NCI-H226 (cell line): ENCODE measurements at regions not wholly inside any gene's neighbourhood (a gene's known extent, or its start where the extent isn't known, plus 50 kb on each side); places are given as distances from the start of the nearest gene placed in this dataset.
"Not testable (repeated sequence)": the region's sequence is repeated elsewhere in the genome, so short reads cannot be mapped to it uniquely, and the experiment has no call there.

Experiments
- DNase-seq: peaks from one replicate; pipeline ENCODE4 v3.0.0-alpha.2; 2015

DNA sequence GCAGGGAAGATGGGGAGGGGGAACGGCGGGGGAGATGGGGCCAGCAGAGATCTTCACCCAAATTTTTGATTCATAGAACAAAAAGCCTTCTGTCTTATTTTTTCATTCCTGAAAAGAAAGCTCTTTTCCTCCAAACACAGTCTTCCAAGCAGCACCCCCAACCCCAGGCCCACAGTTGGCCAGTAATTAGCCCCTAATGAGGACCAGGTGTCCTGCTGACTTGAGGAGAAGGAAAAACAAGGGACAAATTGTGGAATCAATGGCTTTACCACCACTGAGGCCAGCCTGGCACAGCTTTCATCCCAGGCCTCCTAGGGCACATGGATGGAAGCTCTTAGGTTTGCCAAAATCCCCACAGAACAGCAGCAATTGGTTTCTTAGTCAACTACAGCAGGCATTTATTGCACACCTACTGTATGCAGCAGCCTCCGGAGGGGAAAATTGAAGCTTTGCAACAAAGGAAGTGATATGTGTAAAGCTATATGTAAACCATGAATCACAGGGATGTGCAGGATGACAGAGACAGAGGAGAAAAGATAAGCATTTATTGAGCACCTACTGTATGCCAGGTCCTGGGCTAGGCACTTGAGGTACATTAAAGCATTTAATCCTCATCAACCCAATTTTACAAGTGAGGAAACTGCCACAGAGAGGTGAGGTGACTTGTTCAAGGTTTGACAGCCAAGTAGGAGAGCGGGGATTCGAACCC, 199.5 kb downstream of the TBC1D2B start:
- no peak for DNase-seq

DNA sequence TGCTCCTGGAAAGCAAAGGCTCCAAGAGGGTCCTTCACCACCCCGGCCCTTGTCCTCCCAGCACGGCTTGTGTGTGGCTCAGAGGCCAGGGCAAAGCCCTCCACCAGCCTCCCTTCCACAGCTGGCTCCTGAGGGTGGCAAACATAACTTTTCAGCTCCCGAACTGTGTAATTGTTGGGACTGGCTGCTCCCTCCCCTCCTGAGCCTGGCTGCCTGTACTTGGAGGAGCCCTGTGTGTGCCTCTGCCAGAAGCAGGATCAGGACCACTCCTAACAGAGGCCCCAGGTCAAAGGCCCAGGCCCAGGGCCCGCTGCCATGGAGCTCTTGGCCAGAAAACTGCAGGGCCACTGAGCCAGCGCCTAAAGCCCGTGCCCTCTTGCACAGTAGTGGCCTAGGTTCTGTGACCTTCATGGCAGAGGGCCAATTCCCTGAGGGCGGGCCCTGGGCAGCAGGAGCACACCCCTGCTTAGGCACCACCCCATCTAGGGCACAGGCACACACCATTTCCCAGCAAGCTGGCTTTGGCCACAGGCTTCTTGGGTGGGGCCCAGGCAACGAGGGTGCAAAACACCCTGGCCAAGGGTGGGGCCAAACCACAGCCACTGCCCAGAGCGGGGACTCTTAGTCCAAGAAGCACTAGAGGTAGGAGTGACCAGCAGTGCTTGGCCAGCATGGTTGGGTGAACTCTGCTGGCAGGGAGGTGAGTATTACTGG, 201.2 kb downstream of the TBC1D2B start:
- DNase-seq, result not testable (repeated sequence)

DNA sequence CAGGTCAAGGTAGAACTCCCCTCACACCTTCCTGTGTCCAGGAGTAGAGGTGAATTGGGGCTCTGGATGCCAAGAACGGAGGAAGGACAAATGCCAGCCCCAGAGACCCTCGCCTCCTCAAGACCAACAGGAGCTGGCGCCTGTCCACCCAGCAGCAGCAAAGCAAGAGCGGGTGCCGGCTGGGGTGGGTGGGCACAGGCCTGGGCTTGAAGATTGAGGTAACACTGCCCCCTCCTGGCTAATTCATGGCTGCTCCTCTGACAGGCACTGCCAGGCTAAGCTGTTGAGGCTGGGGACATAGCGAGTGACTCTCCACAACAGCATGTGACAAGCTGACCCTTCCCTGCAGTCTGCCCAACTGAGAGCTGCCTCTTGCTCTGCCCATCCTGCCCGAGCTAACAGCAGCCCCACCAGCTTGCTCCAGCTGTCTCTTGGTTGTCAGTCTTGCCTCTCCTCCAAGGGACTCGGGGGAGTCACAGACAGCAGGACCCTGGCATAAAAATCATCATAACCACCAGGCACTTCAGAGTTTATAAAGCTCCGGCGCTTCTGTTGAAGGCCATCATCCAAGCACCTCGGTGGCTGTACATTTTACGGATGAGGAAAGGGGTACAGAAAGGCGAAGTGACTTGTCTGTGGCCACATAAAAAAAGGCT, 202.3 kb downstream of the TBC1D2B start:
- DNase-seq, result not testable (repeated sequence)

DNA sequence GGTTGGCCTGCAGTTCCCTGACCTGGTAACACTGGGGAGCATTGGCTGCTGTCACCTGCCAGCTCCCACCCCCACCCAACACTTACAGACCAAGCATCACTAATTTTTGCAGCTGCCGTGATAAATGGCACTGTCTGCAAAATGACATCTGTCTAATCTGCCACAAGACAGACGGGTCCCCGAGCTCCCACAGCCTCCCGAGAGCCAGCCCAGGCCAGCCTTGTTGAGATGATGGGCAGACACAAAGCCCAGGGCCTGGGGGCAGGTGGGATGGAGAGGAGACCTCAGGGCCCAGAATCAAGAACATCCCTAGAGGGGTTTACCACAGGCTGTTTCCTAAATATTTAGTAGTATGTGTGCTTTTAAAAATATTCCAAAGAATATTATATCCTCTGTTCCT, 203.4 kb downstream of the TBC1D2B start:
- DNase-seq, result no peak

DNA sequence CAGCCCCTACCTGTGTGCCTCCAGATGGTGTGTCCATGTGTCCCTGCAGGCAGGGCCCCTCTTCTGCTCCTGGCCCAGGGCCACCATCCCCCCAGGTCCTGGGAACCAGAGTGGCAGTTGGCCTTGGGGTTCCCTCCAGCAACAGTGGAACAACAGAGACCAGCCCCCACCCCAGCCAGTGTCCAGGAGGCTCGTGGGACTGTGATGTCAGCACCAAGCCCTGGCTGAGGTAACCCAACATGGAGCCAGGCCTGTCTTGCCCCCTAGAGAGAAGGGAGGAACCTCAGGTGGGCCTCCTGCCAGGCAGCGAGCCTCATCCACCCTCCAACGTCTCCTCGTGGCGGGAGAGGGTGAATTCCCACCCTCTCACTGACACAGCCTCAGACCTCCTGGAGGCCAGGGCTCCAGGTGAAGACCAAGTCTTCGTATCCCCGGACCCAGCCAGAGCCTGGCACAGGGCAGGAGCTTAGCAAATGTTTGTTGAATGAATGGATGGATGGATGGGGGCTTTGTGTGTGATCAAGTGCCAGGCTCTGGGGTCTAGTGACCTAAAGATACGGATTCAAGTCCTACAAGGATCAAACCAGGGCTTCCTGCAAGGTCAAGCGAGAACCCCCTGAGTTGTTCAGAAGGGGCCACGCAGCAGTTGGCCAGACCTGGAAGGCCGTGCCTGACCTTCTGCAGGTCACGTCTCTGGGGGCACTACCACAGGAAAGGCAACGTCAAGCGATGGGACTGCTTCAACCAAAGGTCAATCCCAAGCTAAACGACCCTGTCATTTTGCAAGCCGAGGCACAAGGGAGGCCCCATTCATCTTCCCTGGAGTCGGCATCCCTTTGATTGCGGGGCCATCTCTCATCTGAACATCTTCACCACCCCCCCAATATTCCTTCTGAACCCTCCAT, 204.7 kb downstream of the TBC1D2B start:
- DNase-seq, result not testable (repeated sequence)

DNA sequence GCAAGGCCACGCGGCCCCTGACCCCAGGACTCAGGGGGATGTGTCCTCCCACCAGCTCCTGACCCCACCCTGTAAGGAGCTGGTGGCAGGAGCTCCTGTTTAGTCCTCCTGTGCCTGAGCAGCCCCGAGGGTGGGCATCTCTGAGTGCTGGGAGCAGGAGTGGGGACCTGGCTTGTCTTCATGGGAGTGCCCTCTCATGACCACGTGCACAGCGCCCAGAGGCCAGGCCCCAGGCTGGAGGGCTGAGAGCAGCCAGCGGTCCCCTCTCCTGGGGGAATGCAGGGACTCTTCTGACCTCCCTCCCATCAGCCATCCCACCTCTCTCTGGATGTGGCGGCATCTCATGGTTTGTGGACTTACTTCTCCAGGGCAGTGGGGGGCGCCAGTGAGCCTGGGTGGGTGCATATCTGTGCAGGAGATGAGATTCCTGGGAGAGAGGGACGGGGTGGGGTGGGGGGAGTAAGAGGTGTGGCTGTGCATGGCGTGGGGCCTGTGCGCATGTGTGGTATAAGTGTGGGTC, 205.6 kb downstream of the TBC1D2B start:
- no peak for DNase-seq

DNA sequence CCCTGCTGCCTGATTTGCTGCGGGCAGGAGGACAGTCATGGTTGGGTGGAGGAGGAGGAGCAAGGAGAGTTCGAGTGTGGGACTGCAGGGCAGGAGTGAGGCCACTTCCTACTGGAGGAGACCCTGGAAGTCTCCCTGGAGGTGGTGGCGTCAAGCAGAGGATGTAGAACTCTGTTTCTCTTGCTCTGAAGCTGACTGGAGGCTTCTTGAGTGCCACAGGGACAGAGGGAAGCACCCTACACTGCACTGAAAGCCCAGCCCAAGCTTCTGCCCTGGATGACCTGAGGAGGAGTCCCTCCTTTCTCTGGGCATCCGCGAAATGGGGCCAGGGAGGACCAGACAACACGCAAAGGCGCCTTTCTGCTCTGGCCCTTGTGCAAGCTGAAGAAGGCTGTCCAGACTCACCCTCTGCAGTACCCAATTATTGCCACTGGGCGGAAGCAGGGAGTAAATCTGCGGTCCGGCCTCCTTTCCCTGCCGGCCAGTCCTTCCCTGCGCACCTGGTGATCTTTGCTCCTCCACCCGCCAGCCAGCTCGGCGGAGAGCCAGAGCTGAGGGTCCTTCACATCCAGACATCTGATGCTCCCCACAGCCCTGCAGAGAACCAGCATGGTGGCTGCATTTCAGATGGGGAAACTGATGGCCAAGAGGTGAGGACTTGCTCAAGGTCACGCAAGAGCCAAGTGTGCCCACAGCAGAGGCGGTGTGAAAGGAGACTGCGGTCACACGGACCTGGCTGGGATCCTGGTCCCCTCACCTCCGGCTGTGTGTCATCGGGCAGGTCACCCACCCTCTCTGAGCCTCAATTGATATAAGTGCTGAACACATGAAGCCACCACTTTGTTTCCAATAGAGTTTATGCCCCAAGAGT, 207.1 kb downstream of the TBC1D2B start:
- peak; percentile 51 for DNase-seq

DNA sequence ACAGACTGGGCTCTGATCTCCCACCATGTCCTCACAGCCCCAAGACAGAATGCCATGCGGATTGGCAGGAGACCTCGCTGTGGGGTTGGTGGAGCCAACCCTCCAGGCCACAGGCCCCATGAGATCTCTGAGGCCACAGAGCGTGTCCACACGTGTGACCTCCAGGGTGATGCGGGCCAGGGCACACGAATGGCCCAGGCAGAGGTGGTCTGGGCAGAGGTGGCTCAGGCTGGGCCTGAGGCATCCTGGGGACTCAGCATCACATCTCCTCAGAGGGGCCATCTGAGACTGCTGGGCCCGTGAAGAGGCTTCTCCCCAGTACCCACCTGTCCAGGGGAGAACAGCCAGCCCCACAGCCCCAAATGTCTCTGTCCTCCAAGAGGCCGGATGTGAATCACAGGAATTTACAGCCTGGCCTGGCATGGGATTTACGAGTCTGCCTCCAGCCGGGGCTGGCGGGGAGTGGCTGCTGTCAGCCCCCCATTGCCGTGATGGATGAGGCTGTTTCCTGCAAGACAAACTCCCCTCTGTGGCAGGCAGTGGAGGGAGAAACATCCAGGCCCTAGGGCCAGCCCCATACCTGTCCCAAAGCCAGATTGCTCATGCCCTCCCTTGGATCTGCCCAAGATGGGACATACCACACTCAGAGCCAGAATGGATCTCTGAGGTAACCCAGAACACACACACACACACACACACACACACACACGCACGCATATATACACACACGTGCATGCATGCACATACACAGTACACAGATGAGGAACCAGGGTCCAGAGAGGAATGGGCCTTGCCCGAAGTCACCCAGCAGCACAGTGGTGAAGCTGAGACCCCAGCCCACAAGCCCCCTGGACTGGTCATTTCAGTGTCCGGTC, 208.3 kb downstream of the TBC1D2B start:
- peak; percentile 96 for DNase-seq

DNA sequence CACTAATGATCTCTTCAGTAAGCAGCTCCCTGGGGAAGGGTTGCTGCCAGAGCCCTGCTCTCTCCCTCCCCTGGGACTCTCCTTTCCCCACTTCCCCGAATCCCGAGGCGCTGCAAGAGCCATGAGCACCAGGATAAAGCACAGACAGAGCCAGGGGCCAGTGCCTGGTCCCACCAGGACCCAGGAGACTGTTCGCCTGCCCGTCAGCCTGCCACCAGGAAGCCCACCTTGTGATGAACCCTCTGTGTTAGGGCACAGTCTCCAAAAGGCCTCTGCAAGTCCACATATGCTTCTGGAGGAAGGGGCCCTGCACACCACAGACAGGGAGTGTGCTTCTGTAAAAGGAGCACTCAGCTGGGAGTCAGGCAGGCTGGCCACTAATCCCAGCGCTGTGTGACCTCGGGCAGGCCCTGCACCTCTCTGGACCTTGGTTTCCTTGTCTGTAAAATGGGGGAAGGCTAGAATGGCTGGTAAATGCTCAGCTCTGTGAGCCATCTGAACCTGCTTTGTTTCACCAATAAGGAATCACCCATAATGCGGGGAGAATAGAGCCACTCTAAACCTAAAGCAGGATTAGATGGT, 209.4 kb downstream of the TBC1D2B start:
- DNase-seq, result not testable (repeated sequence)

DNA sequence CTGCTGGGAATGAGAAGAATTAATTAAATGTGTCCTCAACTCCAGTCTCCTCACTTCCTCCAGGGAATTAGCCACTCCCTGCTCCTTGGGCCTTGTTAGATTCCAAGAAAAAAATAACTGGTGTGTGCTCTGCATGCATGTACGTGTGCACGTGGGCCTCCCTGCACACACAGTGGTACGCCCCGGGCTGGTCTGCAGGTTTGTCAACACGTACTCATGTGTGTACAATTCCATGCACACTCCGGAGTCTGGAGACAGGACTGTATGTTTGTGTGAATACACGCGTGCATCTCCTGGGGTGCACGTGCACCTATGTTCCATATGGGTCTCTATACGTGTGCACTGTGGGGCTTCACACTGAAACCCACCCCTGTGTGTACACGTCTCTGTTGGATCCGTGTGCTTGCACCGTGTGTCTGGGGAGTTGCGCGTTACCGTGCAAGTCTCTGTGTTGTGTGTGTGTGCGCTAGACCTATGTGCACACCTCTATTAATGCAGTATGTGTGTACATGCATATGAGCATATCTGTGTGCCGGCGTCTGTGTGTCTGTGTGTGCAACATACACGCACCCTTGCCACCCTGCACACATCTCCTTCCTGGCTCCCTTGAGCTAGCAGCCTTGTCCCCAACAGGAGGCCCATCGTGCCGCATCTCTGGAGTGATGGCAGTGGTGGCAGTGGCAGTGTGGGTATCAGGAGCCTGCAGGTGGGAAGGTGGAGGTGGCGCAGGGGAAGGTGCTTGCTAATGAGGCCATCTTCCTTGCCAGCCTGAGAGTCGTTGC, 210.1 kb downstream of the TBC1D2B start:
- no peak for DNase-seq

DNA sequence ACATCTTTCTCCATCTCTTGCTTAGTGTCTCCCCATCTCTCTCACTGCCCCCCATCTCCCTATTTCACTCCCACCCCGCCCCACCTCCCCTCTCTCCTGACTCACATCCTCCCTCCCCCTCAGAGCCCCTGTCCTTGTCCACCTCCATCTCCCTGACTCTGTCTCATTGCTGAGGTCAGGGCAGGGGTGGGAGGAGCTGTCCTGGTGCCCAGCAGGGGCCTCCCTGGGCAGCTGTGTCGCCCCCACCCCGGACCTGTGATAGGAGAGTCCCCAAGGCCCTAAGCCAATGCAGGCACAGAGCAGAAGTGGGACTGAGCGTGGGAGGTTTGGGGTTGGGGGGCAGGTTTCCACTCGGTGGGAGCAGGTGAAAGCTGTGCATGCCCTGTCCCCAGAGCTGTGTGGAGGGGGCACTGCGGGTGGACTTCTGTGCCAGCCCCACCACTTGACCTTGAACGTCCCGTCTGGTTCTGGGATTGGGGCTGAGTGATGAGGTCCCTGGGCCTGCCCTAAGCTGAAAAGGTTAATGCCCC, 210.8 kb downstream of the TBC1D2B start:
- DNase-seq, result no peak

DNA sequence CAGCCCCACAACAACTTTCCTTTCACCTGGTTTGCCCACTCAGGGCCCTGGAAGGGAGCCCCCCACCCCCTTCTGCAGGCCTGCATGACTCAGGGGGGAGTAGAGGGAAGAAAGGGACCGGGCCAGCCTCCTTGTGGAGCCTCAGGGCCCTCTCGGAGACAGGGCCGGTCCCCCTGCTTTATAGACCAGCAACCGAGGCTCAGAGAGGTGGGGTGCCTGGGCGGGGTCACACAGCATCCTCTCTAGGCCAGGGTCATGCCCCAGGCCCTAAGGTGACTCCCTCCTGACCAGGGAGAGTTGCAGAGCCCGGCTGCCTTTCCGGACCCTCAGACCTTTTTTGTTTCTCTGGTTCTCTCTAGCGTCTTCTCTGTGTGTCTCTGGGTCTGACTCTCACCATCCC, 211.3 kb downstream of the TBC1D2B start:
- DNase-seq, result no peak

DNA sequence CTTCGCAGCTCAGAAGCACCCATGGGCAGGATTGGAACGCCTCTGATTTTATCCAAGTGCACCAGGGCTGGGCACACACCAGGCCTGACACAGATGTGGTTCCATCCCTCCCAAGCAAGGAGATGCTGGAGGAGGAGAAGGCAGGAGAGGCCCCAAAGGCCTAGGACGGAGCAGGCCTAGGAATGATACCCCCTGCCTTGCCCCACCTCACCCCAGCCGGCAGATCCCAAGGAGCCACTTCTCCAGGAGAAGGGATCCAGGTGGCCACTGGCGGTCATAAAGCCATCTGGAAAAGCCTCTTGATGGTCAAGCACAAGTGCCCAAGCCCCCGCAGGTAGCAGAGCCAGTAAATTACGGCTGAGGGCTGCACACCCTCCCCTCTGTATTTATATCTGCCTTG, 211.8 kb downstream of the TBC1D2B start:
- no peak for DNase-seq

DNA sequence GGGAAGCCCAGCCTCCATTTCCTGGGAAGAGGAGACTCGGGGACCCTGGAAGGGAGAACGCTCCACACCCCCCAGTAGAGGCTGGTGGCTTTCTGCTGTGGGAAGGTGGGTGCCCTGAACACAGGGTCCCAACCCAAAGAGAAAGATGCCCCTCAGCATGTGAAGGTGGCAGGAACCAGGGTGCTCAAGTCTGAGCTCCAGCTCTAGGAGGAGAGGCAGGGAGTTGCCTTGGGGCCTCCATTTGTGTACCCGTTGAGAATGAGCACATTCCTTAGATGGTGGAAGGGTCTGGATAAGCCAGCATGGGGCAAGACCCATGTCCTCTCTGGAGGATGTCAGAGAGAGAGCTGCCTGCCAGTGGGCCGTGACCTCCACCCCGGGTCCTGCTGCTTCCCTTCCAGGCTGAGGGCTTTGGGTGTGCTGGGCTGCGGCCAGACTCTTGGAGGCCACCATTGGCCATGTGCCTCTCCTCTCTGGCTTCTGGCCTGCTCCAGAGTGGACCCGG, 212.4 kb downstream of the TBC1D2B start:
- DNase-seq, result no peak

DNA sequence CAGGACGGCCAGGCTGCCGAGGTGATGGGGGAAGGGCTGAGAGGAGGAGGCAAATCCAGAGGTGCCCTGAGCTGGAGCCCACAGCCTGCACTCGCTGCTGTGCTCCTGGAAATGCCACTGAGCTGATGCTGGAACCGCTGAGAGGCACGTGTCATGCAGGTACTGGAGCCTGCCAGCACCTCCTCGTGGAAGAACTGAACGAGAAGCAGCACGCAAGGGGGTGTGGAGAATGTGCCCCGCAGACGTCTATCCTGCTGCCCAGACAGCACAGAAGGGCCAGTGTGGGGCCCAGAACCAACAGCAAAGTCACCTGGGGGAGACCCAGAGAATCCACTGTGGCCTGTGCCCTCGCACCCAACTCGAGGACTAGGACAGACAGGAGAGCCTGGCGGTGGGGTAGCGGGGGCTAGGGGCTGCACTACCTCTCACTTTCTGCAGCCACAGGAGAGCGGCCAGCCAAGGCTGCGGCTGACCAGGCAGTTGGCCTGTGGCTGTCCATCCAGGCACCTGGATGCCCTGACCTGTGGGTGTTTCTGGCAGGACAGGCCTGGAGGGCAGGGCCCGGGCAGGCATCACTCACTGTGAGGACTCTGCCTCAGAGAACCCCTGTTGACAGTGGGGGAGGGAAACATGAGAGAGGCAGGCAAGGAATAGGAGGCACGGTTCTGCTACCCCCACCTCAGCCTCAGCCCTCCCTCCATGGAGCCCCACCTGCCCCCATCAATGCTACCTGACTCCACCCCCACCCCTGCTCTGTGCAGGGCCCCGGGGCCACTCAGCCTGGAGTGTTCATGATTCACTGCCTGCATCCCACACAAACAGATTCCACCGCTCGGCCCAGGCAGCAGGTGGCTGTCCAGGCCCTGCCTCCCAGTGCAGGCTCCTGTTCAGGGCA, 213.1 kb downstream of the TBC1D2B start:
- DNase-seq, result peak; percentile 77

DNA sequence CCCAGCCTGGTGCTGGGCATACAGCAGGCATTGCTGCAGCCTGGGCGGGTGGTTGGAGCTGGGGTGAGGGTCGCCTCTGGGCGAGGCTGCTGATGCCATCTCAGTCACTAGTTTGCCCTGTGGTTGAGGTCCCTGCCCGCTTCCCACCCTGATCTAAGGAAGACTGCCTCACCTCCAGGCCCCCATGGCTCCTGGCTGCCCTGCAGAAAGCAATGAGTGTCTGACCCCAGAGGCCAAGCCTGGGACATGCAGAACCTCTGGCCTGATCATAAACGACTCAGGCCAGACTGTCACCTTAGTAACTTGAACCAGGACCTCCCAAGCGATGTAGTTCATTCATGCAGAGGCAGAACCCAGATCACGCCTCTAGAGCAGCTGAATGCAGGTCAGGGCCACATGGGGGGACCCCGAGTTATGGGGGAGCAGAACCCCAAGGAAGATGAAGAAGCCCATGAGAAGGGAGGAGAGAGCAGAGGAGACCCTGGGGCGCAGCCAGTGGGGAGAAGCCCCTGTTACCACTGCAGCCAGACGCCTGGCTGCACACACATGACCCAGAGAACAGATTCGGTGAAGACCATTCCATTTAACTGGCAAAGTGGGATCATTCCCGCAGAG, 213.9 kb downstream of the TBC1D2B start:
- DNase-seq, result no peak

DNA sequence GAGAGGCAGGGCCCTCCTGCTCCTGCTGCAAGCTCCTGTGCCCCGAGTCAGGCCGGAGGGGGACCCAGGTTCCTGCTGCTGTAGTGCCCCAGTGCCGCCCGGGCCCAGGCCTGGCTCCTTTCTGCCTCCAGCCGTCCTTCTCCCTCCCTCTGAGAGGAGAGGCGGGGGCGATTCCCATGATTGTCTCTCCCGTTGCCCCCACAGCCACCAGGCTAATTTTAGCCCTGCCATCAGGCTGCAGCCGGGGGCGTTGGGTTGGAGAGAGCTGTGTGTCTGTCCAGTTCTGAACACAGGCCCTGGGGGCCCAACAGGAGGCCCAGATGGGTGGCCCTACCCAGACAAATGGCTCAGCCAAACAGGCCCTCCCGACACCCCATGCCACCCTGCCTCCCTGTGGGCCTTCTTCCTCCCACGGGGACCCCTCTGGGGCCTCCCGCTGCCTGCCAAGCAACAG, 214.8 kb downstream of the TBC1D2B start:
- no peak for DNase-seq
